ENCODE measurements at regions not wholly inside any gene's neighbourhood (a gene's known extent, or its start where the extent isn't known, plus 50 kb on each side); places are given as distances from the start of the nearest gene placed in this dataset.
A peak's percentile ranks its signal among the peaks of the same experiment; 100 is the strongest.

GRCh38 chr4:145320294-145320693 is 139.9 kb upstream of the OTUD4 start:
- no peak overlapping the region for H3K4me3 ChIP-seq (ENCODE audit: low read depth, low read length)

GRCh38 chr4:145319751-145320150 is 139.4 kb upstream of the OTUD4 start:
- FAIRE-seq (no peak), DNase-seq (ENCODE audit: low read depth) (no peak)
- H3K27me3 ChIP-seq (ENCODE audit: control insufficient read depth, insufficient read depth, low read length) = no peaks in the 10 kb centered on the region
- H3K36me3 ChIP-seq (ENCODE audit: control insufficient read depth, insufficient read depth, low read length) = no peaks in the 10 kb centered on the region
- TF ChIP-seq, protein P1, sequence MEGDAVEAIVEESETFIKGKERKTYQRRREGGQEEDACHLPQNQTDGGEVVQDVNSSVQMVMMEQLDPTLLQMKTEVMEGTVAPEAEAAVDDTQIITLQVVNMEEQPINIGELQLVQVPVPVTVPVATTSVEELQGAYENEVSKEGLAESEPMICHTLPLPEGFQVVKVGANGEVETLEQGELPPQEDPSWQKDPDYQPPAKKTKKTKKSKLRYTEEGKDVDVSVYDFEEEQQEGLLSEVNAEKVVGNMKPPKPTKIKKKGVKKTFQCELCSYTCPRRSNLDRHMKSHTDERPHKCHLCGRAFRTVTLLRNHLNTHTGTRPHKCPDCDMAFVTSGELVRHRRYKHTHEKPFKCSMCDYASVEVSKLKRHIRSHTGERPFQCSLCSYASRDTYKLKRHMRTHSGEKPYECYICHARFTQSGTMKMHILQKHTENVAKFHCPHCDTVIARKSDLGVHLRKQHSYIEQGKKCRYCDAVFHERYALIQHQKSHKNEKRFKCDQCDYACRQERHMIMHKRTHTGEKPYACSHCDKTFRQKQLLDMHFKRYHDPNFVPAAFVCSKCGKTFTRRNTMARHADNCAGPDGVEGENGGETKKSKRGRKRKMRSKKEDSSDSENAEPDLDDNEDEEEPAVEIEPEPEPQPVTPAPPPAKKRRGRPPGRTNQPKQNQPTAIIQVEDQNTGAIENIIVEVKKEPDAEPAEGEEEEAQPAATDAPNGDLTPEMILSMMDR (IDR thresholded peaks at IDR 0.05; ENCODE audit: insufficient read depth, low read length, severe bottlenecking) = no peak
- no peak overlapping the region for H3K4me3 ChIP-seq (ENCODE audit: low read depth, low read length)

More at GRCh38 chr4:145320294-145320693, 139.9 kb upstream of the OTUD4 start:
- DNase-seq (ENCODE audit: low read depth) (no peak), FAIRE-seq (no peak)
- TF ChIP-seq, protein P1 (IDR thresholded peaks at IDR 0.05; ENCODE audit: insufficient read depth, low read length, severe bottlenecking) = no peak
- no peaks in the 10 kb centered on the region for H3K27me3 ChIP-seq (ENCODE audit: control insufficient read depth, insufficient read depth, low read length)
- H3K36me3 ChIP-seq (ENCODE audit: control insufficient read depth, insufficient read depth, low read length) = no peaks in the 10 kb centered on the region

- TF ChIP-seq, protein P1 (IDR thresholded peaks at IDR 0.05; ENCODE audit: insufficient read depth, low read length, severe bottlenecking) = no peak
- DNase-seq (ENCODE audit: low read depth) = no peak
- peak; percentile 13 for FAIRE-seq
- no peak overlapping the region for H3K4me3 ChIP-seq (ENCODE audit: low read depth, low read length)
- no peaks in the 10 kb centered on the region for H3K36me3 ChIP-seq (ENCODE audit: control insufficient read depth, insufficient read depth, low read length)
- no peaks in the 10 kb centered on the region for H3K27me3 ChIP-seq (ENCODE audit: control insufficient read depth, insufficient read depth, low read length)
Measured at GRCh38 chr4:145316897-145317574, 136.6 kb upstream of the OTUD4 start.

DNA sequence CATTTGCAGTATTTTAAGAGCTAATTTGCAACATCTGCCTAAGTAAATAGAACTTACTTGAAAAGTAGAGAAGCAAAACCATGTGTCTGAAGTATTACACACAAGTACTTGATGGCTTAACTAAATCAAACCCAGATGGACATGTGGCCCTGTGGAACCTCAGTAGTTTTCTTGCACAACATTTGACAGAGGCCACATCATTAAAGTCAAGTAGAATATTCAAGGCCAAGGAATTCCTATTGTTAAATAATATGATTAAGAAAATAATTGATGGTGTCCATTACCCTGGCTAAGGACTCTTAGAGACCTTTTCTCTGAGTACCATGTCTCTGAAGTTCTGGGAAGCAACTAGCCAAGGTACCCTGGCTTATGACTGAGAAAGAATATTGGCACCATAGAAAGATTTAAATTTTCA is 135.4 kb upstream of the OTUD4 start:
- H3K36me3 ChIP-seq (ENCODE audit: control insufficient read depth, insufficient read depth, low read length) = no peaks in the 10 kb centered on the region
- no peak for FAIRE-seq
- DNase-seq (ENCODE audit: low read depth) = no peak
- no peak overlapping the region for H3K4me3 ChIP-seq (ENCODE audit: low read depth, low read length)
- TF ChIP-seq, protein P1 (IDR thresholded peaks at IDR 0.05; ENCODE audit: insufficient read depth, low read length, severe bottlenecking) = no peak
- no peaks in the 10 kb centered on the region for H3K27me3 ChIP-seq (ENCODE audit: control insufficient read depth, insufficient read depth, low read length)

DNA sequence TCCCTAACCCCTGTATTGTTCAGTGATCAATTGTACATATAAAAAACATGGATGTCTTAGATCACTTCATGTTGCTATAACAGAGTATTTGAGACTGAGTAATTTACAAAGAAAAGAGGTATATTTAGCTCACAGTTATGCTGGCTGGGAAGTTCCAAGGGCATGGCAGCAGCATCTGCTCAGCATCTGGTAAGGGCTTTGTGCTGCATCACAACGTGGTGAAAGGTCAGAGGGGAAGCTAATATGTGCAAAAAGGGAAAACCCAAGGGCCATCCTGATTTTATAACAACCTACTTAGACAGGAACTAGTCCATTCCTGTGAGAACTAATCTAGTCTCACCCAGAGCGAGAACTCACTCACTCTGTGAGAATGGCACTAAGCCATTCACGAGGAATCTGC is 128.2 kb upstream of the OTUD4 start:
- H3K36me3 ChIP-seq (ENCODE audit: control insufficient read depth, insufficient read depth, low read length) = no peaks in the 10 kb centered on the region
- no peak overlapping the region for H3K4me3 ChIP-seq (ENCODE audit: low read depth, low read length)
- H3K27me3 ChIP-seq (ENCODE audit: control insufficient read depth, insufficient read depth, low read length) = no peaks in the 10 kb centered on the region
- TF ChIP-seq, protein P1 (IDR thresholded peaks at IDR 0.05; ENCODE audit: insufficient read depth, low read length, severe bottlenecking) = no peak
- FAIRE-seq = no peak
- no peak for DNase-seq (ENCODE audit: low read depth)
